HEK293 (cell line): ENCODE measurements at regions not wholly inside any gene's neighbourhood (a gene's known extent, or its start where the extent isn't known, plus 50 kb on each side); places are given as distances from the start of the nearest gene placed in this dataset.

Source experiments
- CTCF ChIA-PET: fragments of 350-600 bp; formaldehyde crosslinking; extraction: SDS; loops from one replicate; lab custom pipeline; 2021; ENCODE audit warnings: antibody characterized with exemption; lab: Yijun Ruan, JAX
- POLR2A ChIA-PET: fragments of 300-600 bp; formaldehyde crosslinking; extraction: SDS; loops from one replicate; lab custom pipeline; 2020; ENCODE audit warnings: antibody characterized with exemption, inconsistent platforms; lab: Yijun Ruan, JAX
- H3K27ac ChIP-seq: fragments of 200-500 bp; sonication (Bioruptor generic); 2 replicates; pipeline ENCODE4 v1.5.1; 2014; ENCODE audit warnings: low read depth, low read length, control low read depth, inconsistent platforms; ENCODE audit errors: extremely low read depth
- H3K36me3 ChIP-seq, 2 experiments: fragments of 200-500 bp in 1 of 2; sonication (Bioruptor generic) in 1 of 2; 1 replicate in 1 of 2; 2 replicates in 1 of 2; pipeline ENCODE4 v1.5.1; 2014 to 2017; ENCODE audit warnings: inconsistent platforms in 2 of 2, low read length in 2 of 2; ENCODE audit not compliant: control insufficient read depth in 2 of 2, insufficient read depth in 1 of 2
- H3K4me1 ChIP-seq: fragments of 200-500 bp; sonication (Bioruptor generic); 2 replicates; pipeline ENCODE4 v1.5.1; 2014; ENCODE audit warnings: mild to moderate bottlenecking, low read length, inconsistent platforms; ENCODE audit not compliant: control insufficient read depth, insufficient read depth
- H3K4me3 ChIP-seq: 2 replicates; pipeline ENCODE4 v1.5.1; 2011; ENCODE audit warnings: low read depth, mild to moderate bottlenecking, control low read depth, low read length, moderate library complexity
- H3K9me3 ChIP-seq: fragments of 200-500 bp; sonication (Bioruptor generic); 2 replicates; pipeline ENCODE4 v1.5.1; 2014; ENCODE audit warnings: low read depth, low read length, inconsistent platforms; ENCODE audit not compliant: control insufficient read depth, insufficient read depth
- MZF1 ChIP-seq: fragments of 450-650 bp; formaldehyde crosslinking; IDR thresholded peaks from 2 replicates; pipeline ENCODE4 v1.5.1; 2017; ENCODE audit warnings: missing biosample characterization, missing genetic modification characterization, borderline replicate concordance
- SP7 ChIP-seq: fragments of 450-650 bp; formaldehyde crosslinking; IDR thresholded peaks from 2 replicates; pipeline ENCODE4 v1.5.1; 2016; ENCODE audit warnings: missing biosample characterization, missing genetic modification characterization
- ZNF16 ChIP-seq: fragments of 450-650 bp; formaldehyde crosslinking; IDR thresholded peaks from 2 replicates; pipeline ENCODE4 v1.5.1; 2016; ENCODE audit warnings: low read depth, missing biosample characterization, missing genetic modification characterization
- ZNF169 ChIP-seq: fragments of 450-650 bp; formaldehyde crosslinking; IDR thresholded peaks from 2 replicates; pipeline ENCODE4 v1.5.1; 2016; ENCODE audit warnings: missing biosample characterization, missing genetic modification characterization
- ZNF274 ChIP-seq, 2 experiments: fragments of 200-500 bp in 1 of 2; fragments of 450-650 bp in 1 of 2; sonication (Bioruptor generic) in 1 of 2; formaldehyde crosslinking in 1 of 2; IDR thresholded peaks; 2 replicates each; pipeline versions ENCODE4 v1.5.1 to v1.6.1; 2014 to 2016; ENCODE audit warnings: borderline replicate concordance in 1 of 2, inconsistent platforms in 1 of 2, low read length in 1 of 2, missing biosample characterization in 1 of 2, missing genetic modification characterization in 1 of 2
- ZNF311 ChIP-seq: fragments of 450-650 bp; formaldehyde crosslinking; IDR thresholded peaks from 2 replicates; pipeline ENCODE4 v1.5.1; 2017; ENCODE audit warnings: missing biosample characterization, missing genetic modification characterization, borderline replicate concordance
- ZNF335 ChIP-seq: fragments of 450-650 bp; formaldehyde crosslinking; conservative IDR thresholded peaks from 2 replicates; pipeline ENCODE4 v1.5.1; 2016; ENCODE audit warnings: missing biosample characterization, missing genetic modification characterization
- ZNF514 ChIP-seq: fragments of 450-650 bp; formaldehyde crosslinking; IDR thresholded peaks from 2 replicates; pipeline ENCODE4 v1.5.1; 2016; ENCODE audit warnings: missing biosample characterization, missing genetic modification characterization
- ZNF544 ChIP-seq: fragments of 450-650 bp; formaldehyde crosslinking; IDR thresholded peaks from 2 replicates; pipeline ENCODE4 v1.5.0; 2017; ENCODE audit warnings: missing biosample characterization, missing genetic modification characterization
- ZNF549 ChIP-seq: fragments of 450-650 bp; IDR thresholded peaks from 2 replicates; pipeline ENCODE4 v1.5.1; 2018; ENCODE audit warnings: missing biosample characterization, missing genetic modification characterization, mild to moderate bottlenecking, inconsistent platforms, moderate library complexity
- ZNF558 ChIP-seq: fragments of 450-650 bp; formaldehyde crosslinking; IDR thresholded peaks from 2 replicates; pipeline ENCODE4 v1.5.1; 2016; ENCODE audit warnings: missing biosample characterization, missing genetic modification characterization
- ZNF600 ChIP-seq: fragments of 450-650 bp; formaldehyde crosslinking; IDR thresholded peaks from 2 replicates; pipeline ENCODE4 v1.5.1; 2016; ENCODE audit warnings: missing biosample characterization, missing genetic modification characterization
- ZNF791 ChIP-seq: fragments of 450-650 bp; formaldehyde crosslinking; IDR thresholded peaks from 2 replicates; pipeline ENCODE4 v1.5.1; 2016; ENCODE audit warnings: missing biosample characterization, missing genetic modification characterization
- ZSCAN23 ChIP-seq: fragments of 450-650 bp; formaldehyde crosslinking; IDR thresholded peaks from 2 replicates; pipeline ENCODE4 v1.5.1; 2016; ENCODE audit warnings: missing biosample characterization, missing genetic modification characterization

DNA sequence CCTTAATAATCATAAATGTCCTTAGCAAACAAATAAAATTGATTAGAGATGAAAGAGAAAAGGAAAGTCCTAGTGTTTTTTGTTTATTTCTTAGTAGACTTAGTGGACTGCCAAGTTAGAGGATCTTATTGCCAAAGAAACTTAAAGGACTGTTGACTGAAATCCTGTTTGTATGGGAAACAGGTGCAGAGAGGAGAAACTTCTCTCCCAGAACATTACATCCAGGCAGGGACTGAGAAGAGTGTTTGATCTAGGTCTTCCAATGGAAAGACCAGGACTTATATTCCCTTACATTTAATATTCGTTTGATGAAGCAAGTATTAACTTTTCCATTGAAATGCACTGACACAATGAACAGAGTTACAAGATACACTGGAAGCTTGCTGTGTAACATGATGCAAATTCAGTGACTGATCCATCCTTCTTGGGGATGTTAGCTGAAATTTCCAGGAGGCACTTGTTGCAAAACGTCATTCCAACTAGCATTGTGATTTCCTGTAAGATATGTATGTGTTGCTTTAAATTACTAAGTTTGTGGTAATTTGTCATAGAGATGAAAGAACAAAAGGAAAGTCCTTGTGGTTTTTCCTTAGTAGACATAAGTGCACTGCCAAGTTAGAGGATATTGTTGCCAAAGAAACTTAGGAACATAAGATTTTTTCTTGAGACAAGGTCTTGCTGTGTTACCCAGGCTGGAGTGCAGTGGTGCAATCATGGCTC is 505.6 kb downstream of the STIM2 start (continued):
- TF ChIP-seq ZNF600 (tag by site-specific recombination) (no peak), MZF1 (no peak), ZSCAN23 (no peak), ZNF791 (tag by site-specific recombination) (no peak), ZNF549 (tag by site-specific recombination) (no peak), ZNF335 (tag by site-specific recombination) (no peak), ZNF169 (tag by site-specific recombination) (no peak)

DNA sequence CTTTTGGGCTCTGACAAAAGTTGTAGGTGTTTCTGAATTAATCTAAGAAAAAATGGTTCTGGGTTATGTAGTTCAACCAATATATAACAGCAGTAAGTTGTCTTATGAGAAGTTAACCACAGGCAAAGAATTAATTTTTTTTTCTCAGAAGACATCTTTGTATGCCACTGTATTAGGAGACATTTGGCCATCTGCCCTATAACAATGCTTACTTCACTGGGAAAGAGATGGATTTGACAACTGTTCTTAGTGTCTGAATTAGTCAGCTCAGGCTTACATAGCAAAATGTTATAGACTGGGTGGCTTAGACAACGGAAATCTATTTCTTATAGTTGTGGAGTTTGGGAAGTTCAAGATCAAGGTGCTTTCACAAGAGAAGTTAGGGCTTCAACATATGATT is 508.1 kb downstream of the STIM2 start:
- H3K4me3 ChIP-seq, result no peak overlapping the region
- ChIA-PET CTCF (no interaction called here), POLR2A (no interaction called here)
- H3K27ac ChIP-seq, result no peak overlapping the region
- TF ChIP-seq ZNF16 (tag by site-specific recombination) (no peak), SP7 (no peak)
- no peaks in the 10 kb centered on the region for H3K36me3 ChIP-seq
- no peaks in the 10 kb centered on the region for H3K9me3 ChIP-seq
- no peaks in the 10 kb centered on the region for H3K4me1 ChIP-seq

DNA sequence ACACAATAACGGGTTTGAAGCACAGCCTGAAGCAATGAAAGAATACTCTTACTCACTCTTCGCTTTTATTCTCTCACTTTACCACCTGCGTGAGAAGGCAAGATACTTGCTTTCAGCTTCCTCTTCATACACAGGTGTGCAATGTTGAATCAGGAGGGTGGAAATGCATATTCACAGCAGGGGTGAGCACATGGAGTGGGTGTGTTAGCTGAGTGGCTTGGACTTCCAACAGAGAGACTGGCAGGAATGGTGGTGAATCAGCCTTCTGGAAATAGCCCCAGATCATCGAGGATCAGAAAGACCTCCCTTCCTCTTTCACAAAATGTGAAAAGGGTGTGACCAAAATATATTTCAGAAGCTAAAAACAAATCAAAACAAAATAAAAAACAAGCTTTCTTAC is 521.2 kb downstream of the STIM2 start:
- Histone ChIP-seq H3K9me3 (no peaks in the 10 kb centered on the region), H3K27ac (no peak overlapping the region), H3K36me3 (no peaks in the 10 kb centered on the region), H3K4me3 (no peak overlapping the region), H3K4me1 (no peaks in the 10 kb centered on the region)
- ChIA-PET POLR2A (no interaction called here), CTCF (interaction anchor here (0.7 kb wide), 1 partner anchor 1539 kb away, joined by 4 read pairs; no protein-coding TSS in a partner anchor)
- TF ChIP-seq ZNF274 (IDR thresholded peaks at IDR 0.05; ENCODE audit: low read length), result no peak
- TF ChIP-seq ZNF274 (tag by site-specific recombination; IDR thresholded peaks at IDR 0.05; ENCODE audit: borderline replicate concordance), result no peak
- TF ChIP-seq, all 188 proteins: peak for 0

DNA sequence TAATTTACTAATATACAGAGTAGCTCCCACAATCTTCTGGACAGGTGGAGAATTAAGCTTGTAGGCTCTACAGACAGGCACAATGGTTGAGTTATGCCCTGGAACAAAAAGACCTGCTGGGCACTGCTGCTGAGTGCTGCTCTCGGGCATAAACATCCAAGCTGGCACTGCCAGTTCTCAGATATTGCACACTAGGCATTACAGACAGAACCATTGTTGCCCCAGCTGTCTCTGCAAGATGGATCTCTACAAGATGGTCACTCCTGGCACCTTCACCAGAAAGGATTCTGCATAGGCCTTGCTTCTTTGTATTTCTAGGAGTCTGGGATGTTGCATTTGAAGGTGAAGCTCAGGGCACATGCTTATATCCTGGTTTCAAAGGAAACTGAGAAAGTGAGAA is 527.1 kb downstream of the STIM2 start:
- no peaks in the 10 kb centered on the region for H3K4me1 ChIP-seq
- H3K4me3 ChIP-seq, result no peak overlapping the region
- CTCF ChIA-PET, result no interaction called here
- TF ChIP-seq ZNF311 (tag by site-specific recombination), result no peak
- TF ChIP-seq ZNF558 (tag by site-specific recombination), result no peak
- TF ChIP-seq ZNF514 (tag by site-specific recombination), result no peak
- POLR2A ChIA-PET, result no interaction called here
- H3K27ac ChIP-seq, result no peak overlapping the region
- no peaks in the 10 kb centered on the region for H3K36me3 ChIP-seq
- no peaks in the 10 kb centered on the region for H3K9me3 ChIP-seq

DNA sequence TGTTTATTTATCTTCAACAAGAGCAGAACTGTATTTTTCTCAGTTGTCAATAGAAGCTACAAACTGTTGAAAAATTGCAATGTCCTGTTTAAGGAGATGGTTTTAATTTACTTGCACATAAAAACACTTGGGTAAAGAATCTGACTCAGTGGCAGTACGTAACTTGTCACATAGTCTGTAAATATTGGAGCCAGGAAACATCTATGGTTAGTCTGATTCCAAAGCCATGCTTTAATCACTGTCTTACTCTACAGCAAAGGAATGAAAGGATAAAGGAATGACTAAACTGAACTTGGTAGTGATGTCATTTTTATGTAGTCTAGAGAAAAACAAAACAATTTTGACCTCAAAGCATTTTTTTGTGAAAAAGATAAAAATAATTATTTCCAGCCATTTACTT is 537.2 kb downstream of the STIM2 start:
- Histone ChIP-seq H3K36me3 (no peaks in the 10 kb centered on the region), H3K4me1 (no peaks in the 10 kb centered on the region), H3K27ac (no peak overlapping the region), H3K9me3 (no peaks in the 10 kb centered on the region), H3K4me3 (no peak overlapping the region)
- POLR2A ChIA-PET, result no interaction called here
- no peak for TF ChIP-seq ZNF544
- TF ChIP-seq ZSCAN23, result no peak
- CTCF ChIA-PET, result no interaction called here
